GM19438 (cell line): ENCODE measurements at regions not wholly inside any gene's neighbourhood (a gene's known extent, or its start where the extent isn't known, plus 50 kb on each side); places are given as distances from the start of the nearest gene placed in this dataset.

Source experiments
- ATAC-seq: cut with Tn5 transposase; IDR thresholded peaks from one replicate; pipeline ENCODE4 v1.9.1; 2021; ENCODE audit warnings: low read depth; ENCODE audit not compliant: unreplicated experiment

DNA sequence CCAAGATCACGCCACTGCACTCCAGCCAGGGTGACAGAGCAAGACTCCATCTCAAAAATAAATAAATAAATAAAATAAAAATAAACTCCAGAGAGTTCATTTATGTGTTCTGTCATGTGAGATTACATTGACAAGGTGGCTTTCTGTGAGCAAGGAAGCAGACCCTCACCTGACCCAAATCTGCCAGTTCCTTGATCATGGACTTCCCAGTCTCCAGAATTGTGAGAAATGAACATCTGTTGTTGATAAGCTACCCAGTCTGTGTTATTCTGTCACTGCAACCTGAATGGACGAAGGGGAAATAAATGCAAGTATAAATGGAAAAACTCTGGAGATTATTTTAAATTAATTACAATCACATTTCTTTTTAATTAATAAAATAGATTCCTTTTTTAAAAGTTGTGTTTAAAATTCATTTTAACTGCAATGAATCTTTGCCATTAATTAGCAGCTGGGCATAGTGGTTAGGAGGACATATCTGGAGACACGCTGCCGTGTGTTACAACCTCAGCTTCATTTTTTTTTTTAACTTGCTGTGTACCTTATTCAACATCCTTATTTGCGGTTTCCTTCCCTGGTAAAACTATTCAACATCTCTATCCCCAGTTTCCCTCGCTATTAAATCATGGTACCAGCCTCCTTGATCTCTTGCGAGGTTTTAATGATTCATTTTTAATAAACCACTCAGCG, 376.4 kb downstream of the CHSY3 start:
- ATAC-seq = no peak

DNA sequence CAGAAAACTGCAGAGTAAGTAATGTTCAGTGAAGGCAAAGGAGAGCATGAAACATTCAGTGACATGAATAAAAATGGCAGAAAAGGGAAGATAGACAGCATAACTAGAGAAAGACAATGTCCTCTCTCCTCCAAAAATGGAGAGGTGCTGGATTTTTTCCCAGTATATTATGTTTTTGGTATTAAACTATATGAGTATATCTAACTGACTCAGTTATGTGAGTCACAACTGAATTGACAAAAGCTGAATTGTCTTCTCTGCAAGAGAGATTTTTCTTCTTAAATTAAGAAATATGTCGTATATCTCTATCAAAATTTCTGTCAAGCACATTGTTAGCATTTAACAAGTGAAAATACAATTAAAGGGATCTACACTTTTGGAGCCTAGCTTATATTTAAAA, 375.1 kb downstream of the CHSY3 start:
- ATAC-seq = no peak

DNA sequence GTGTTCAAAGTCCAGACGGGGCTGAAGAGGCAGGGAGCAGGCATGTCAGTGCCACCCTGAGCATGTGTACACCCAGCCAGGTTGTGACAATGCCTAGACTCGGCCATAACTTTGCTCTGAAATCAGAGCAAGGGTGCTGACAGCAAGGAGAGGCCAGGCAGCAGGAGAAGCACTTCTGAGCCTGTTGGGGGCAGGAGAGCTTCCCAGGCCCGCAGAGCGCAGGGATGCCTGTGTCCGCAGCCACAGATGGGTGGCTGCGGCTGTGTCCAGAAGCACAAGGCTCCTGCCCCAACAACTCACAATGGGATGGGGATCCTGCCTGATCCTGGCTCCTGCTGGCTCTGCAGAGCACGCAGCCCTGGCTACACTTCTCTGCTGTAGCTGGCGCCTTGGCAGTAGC, 373.9 kb downstream of the CHSY3 start:
- ATAC-seq = no peak

- ATAC-seq = no peak
These were observed 373.3 kb downstream of the CHSY3 start for GRCh38 chr5:130277522-130277921.

DNA sequence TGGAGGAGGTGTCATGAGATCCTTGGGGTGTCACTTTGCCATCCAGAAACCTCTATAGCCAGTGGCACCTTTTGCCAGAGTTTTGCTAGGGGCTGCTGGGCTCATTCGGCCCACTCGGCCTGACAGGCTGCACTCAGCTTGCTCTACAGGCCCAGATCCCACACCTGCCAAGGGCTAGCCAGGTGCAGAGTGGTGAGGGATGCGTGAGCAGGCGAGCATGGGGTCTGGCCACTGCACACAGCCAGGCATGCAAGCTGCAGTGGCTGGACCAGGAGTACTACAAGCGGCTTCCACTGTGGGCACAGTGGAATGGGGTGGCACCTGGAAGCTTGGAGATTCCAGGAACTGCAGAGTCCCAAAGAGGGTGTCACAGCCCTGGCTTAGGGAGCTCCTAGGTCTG, 372.7 kb downstream of the CHSY3 start:
- no peak for ATAC-seq

- ATAC-seq = no peak
These were observed 368.6 kb downstream of the CHSY3 start for GRCh38 chr5:130272837-130273236.

DNA sequence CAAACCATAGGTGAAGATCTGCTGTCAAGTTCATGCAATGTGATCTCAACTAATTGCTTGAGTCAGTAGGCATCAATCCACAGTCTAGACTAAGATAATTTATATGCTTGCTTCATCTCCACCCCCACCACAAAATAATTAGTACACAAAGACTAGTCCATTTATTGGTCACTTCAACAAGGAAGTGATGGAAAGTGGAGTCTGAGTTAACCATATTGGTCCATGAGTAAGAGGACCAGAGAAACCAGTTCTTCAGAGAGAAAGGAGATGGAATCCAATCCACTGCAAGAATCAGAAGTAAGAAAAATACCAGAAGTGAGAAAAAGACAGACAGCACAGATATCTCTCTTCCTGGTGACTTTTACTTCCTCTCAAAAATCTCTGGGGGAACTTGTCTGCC, 366.5 kb downstream of the CHSY3 start:
- ATAC-seq = no peak

- no peak for ATAC-seq
These were observed 364.2 kb downstream of the CHSY3 start for GRCh38 chr5:130268489-130268888.

DNA sequence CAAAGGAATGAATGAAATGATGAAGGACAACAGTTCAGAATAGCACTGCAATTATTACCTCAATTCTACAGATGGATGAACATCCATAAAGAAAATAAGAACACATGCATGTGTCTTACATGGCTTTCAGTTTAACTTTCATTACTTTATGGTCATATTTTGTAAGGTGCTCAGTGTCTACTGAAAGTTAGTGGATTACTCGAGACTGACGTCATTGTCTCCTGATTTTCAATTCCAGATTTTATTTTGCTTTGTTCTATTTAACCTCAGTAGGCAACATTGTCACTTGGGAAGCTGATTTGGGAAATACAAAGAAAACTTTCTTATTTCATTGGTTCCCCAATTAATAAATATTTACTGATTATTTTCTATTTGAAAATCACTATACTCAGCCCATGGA, 363.7 kb downstream of the CHSY3 start:
- no peak for ATAC-seq

- ATAC-seq = no peak
These were observed 356.2 kb downstream of the CHSY3 start for GRCh38 chr5:130260481-130260880.

DNA sequence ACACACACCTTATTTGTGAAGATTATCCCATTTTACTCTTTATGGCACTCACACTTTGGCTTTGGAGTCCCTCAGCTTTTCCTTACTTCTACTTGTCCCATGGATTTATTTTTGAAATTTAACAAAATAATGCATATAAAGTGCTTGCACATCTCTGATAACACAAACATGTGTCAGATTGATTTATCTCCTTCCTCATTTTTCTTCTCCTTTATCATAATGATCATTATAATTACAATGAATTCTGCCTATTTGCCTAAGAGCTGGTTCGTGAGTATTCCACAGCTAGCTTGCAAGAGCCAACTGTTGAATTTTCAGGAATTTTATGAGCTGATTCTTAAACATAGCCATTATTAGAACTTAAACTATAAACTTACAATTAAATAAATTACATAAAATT, 347.7 kb downstream of the CHSY3 start:
- ATAC-seq = no peak

- ATAC-seq = no peak
These were observed 339.4 kb downstream of the CHSY3 start for GRCh38 chr5:130243641-130244040.

DNA sequence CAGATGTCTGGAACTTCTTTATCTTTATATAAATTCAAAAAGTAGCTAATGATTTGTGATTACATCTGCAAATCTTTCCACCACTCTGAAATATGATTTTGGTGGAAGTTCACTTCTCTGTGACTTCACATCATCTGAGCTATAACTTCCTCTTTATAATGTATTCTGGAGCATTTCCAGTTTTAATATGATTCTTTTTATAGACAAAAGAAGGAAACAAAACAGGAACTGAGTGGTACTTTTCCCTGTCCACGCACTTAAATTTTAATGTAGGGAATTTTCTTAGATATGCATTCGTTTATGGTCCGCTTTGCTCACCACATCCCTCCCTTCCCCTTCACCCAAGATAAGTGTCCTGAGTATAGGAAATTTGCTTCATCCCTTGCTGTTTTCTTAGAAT, 333.5 kb downstream of the CHSY3 start:
- ATAC-seq = no peak
